ENCODE measurements at regions not wholly inside any gene's neighbourhood (a gene's known extent, or its start where the extent isn't known, plus 50 kb on each side); places are given as distances from the start of the nearest gene placed in this dataset.

- TF ChIP-seq CTCF (IDR thresholded peaks at IDR 0.05) (no peak), POLR2A (IDR thresholded peaks at IDR 0.05) (no peak), EP300 (IDR thresholded peaks at IDR 0.05) (no peak)
Measured at GRCh38 chr1:64357422-64357821, 112.5 kb upstream of the CACHD1 start.
